B cell (primary cell): ENCODE measurements at regions not wholly inside any gene's neighbourhood (a gene's known extent, or its start where the extent isn't known, plus 50 kb on each side); places are given as distances from the start of the nearest gene placed in this dataset.

Experiments
- ATAC-seq: fragments of 200-7000 bp; cut with Tn5 transposase; one replicate; pipeline ENCODE4 v1.10.0; 2021; ENCODE audit warnings: low read depth, mild to moderate bottlenecking, moderate number of reproducible peaks, moderate library complexity
- CTCF ChIA-PET: fragments of 350-600 bp; sonication (Branson Sonifier 250); formaldehyde crosslinking; loops from one replicate; lab custom pipeline; 2021; ENCODE audit warnings: antibody characterized with exemption, inconsistent platforms; lab: Charles Lee
- POLR2A ChIA-PET: fragments of 350-600 bp; sonication (Branson Sonifier 250); formaldehyde crosslinking; loops from one replicate; lab custom pipeline; 2021; ENCODE audit warnings: antibody characterized with exemption; lab: Charles Lee
- DNase-seq: peaks from one replicate; pipeline ENCODE4 v3.0.0; 2013
- H2AFZ ChIP-seq: 2 replicates; pipeline ENCODE4 v1.6.1; 2012; ENCODE audit warnings: mild to moderate bottlenecking, low read depth, low read length; ENCODE audit not compliant: insufficient read depth, poor library complexity, severe bottlenecking
- H3K27ac ChIP-seq, 2 donors: 1 replicate in 1 of 2; 2 replicates in 1 of 2; pipeline ENCODE4 v1.5.1; 2012 to 2013; ENCODE audit warnings: low read length in 2 of 2, mild to moderate bottlenecking in 2 of 2, moderate library complexity in 1 of 2
- H3K27me3 ChIP-seq, 4 experiments: fragments of 200-600 bp in 1 of 4; sonication (generic) in 1 of 4; replicated peaks in 1 of 4; 1 replicate in 2 of 4; 2 replicates in 2 of 4; pipeline versions ENCODE4 v1.6.1 to v1.7.0; 2013 to 2016; ENCODE audit warnings: low read length in 3 of 4, mild to moderate bottlenecking in 2 of 4, mixed read lengths in 1 of 4, moderate library complexity in 1 of 4; ENCODE audit not compliant: insufficient read depth in 4 of 4, control insufficient read depth in 3 of 4; ENCODE audit errors: control extremely low read depth in 1 of 4
- H3K36me3 ChIP-seq, 2 experiments: replicated peaks in 1 of 2; 1 replicate in 1 of 2; 2 replicates in 1 of 2; pipeline versions ENCODE4 v1.6.1 to v1.7.1; 2013; ENCODE audit warnings: low read length in 1 of 2; ENCODE audit not compliant: insufficient read depth in 2 of 2, control insufficient read depth in 1 of 2; ENCODE audit errors: control extremely low read depth in 1 of 2, extremely low read depth in 1 of 2
- H3K4me1 ChIP-seq, 2 donors: fragments of 200-600 bp in 1 of 2; sonication (generic) in 1 of 2; 1 replicate in 1 of 2; 2 replicates in 1 of 2; pipeline versions ENCODE4 v1.5.1 to v1.6.1; 2013 to 2017; ENCODE audit warnings: low read length in 2 of 2; ENCODE audit not compliant: control insufficient read depth in 2 of 2, insufficient read depth in 2 of 2
- H3K4me2 ChIP-seq: replicated peaks from 2 replicates; pipeline ENCODE3; 2012; ENCODE audit warnings: mild to moderate bottlenecking, low read depth, low read length; ENCODE audit not compliant: poor library complexity, severe bottlenecking
- H3K4me3 ChIP-seq, 5 experiments: fragments of 200-600 bp in 1 of 5; sonication (generic) in 1 of 5; 1 replicate in 3 of 5; 2 replicates in 2 of 5; pipeline versions ENCODE4 v1.5.1 to v1.7.0; 2011 to 2016; ENCODE audit warnings: low read length in 4 of 5, mild to moderate bottlenecking in 4 of 5, low read depth in 2 of 5, control low read depth in 1 of 5, moderate library complexity in 1 of 5; ENCODE audit not compliant: insufficient read depth in 1 of 5; ENCODE audit errors: control extremely low read depth in 1 of 5, extremely low read depth in 1 of 5
- H3K79me2 ChIP-seq: fragments of 200-600 bp; sonication (generic); one replicate; pipeline ENCODE4 v1.6.0; 2016; ENCODE audit warnings: low read length; ENCODE audit not compliant: control insufficient read depth, insufficient read depth
- H3K9ac ChIP-seq: fragments of 200-600 bp; sonication (generic); 2 replicates; pipeline ENCODE4 v1.6.1; 2017; ENCODE audit warnings: mild to moderate bottlenecking, low read length, moderate library complexity
- H3K9me3 ChIP-seq, 3 donors: one replicate each; pipeline versions ENCODE4 v1.6.1 to v1.7.1; 2013; ENCODE audit warnings: low read length in 2 of 3; ENCODE audit not compliant: control insufficient read depth in 2 of 3, insufficient read depth in 1 of 3; ENCODE audit errors: control extremely low read depth in 1 of 3
- H4K20me1 ChIP-seq: 2 replicates; pipeline ENCODE4 v1.6.0; 2012; ENCODE audit warnings: mild to moderate bottlenecking, low read length; ENCODE audit not compliant: insufficient read depth, control insufficient read depth, poor library complexity, severe bottlenecking
- H3K27ac Mint-ChIP-seq: one replicate; pipeline ENCODE4 v1.8.0; 2021; ENCODE audit warnings: mixed read lengths
- H3K27me3 Mint-ChIP-seq: one replicate; pipeline ENCODE4 v1.8.0; 2021; ENCODE audit warnings: mixed read lengths
- H3K4me1 Mint-ChIP-seq: one replicate; pipeline ENCODE4 v1.8.0; 2021; ENCODE audit warnings: mixed read lengths
- H3K4me3 Mint-ChIP-seq: one replicate; pipeline ENCODE4 v1.8.0; 2021; ENCODE audit warnings: mixed read lengths
- H3K9me3 Mint-ChIP-seq: one replicate; pipeline ENCODE4 v1.8.0; 2022; ENCODE audit warnings: mixed read lengths; ENCODE audit not compliant: insufficient read depth
- CTCF ChIP-seq: fragments of 200-600 bp; IDR thresholded peaks from one replicate; pipeline ENCODE4 v1.8.0; 2022; ENCODE audit warnings: antibody characterized with exemption, mild to moderate bottlenecking
- EZH2 ChIP-seq: IDR thresholded peaks from 2 replicates; pipeline ENCODE4 v1.6.1; 2012; ENCODE audit warnings: borderline replicate concordance, low read depth, mild to moderate bottlenecking, moderate library complexity, low read length; ENCODE audit not compliant: insufficient read depth, poor library complexity, severe bottlenecking
- whole genome bisulfite sequencing: methylation state at CpG from one replicate; pipeline ENCODE4 v1.1.5; 2013; ENCODE audit warnings: missing lambda C conversion rate; ENCODE audit not compliant: insufficient coverage; 5-methylcytosine and 5-hydroxymethylcytosine counted together
- intact Hi-C: fragments of 100-400 bp; cut with micrococcal nuclease; formaldehyde crosslinking; loops from one replicate; pipeline ENCODE4 v1.10.0; 2022

GRCh38 chr9:546235-546634, 295.3 kb upstream of the DMRT1 start:
- H3K4me3 Mint-ChIP-seq: no peak overlapping the region
- H3K4me1 Mint-ChIP-seq: no peaks in the 10 kb centered on the region
- TF ChIP-seq CTCF (no peak), EZH2 (no peak)
- ChIA-PET CTCF (no interaction called here), POLR2A (no interaction called here)
- Histone ChIP-seq H3K79me2 (no peaks in the 10 kb centered on the region), H3K4me2 (no peak overlapping the region), H3K9me3 (no peaks in the 10 kb centered on the region), H3K27ac (no peak overlapping the region), H3K4me3 (no peak overlapping the region), H2AFZ (no peak overlapping the region), H3K9ac (no peak overlapping the region), H3K4me1 (no peaks in the 10 kb centered on the region), H3K27me3 (no peaks in the 10 kb centered on the region), H4K20me1 (no peaks in the 10 kb centered on the region), H3K36me3 (no peaks in the 10 kb centered on the region)
- no peak overlapping the region for H3K27ac Mint-ChIP-seq
- ATAC-seq (no peak), DNase-seq (no peak)
- no peaks in the 10 kb centered on the region for H3K9me3 Mint-ChIP-seq
- no peaks in the 10 kb centered on the region for H3K27me3 Mint-ChIP-seq
- intact Hi-C loops: no loop called here
- no CpG with 5 or more reads among the region's 3 CpGs for WGBS

- ChIA-PET POLR2A (no interaction called here), CTCF (no interaction called here)
- H3K36me3 ChIP-seq: no peaks in the 10 kb centered on the region
- H3K27me3 ChIP-seq: no peaks in the 10 kb centered on the region
- Mint-ChIP-seq H3K4me3 (peak overlapping the region; percentile 18), H3K9me3 (no peaks in the 10 kb centered on the region), H3K27ac (no peak overlapping the region), H3K27me3 (no peaks in the 10 kb centered on the region), H3K4me1 (no peaks in the 10 kb centered on the region)
- 67% methylated on average over 3 of the region's 3 CpGs for WGBS
- H2AFZ ChIP-seq: no peak overlapping the region
- no peaks in the 10 kb centered on the region for H4K20me1 ChIP-seq
- no peak overlapping the region for H3K4me2 ChIP-seq
- intact Hi-C loops: no loop called here
- H3K4me3 ChIP-seq: no peak overlapping the region
- TF ChIP-seq CTCF (no peak), EZH2 (no peak)
- ATAC-seq (no peak), DNase-seq (no peak)
- H3K9ac ChIP-seq: no peak overlapping the region
- H3K9me3 ChIP-seq: no peaks in the 10 kb centered on the region
- H3K4me1 ChIP-seq: no peaks in the 10 kb centered on the region
- H3K27ac ChIP-seq: no peak overlapping the region
- no peaks in the 10 kb centered on the region for H3K79me2 ChIP-seq
Measured at GRCh38 chr9:546797-547223, 294.7 kb upstream of the DMRT1 start.
